Stomach (tissue), 8 donors: ENCODE measurements at regions not wholly inside any gene's neighbourhood (a gene's known extent, or its start where the extent isn't known, plus 50 kb on each side); places are given as distances from the start of the nearest gene placed in this dataset.

Experiments used
- DNase-seq, 2 donors: peaks; one replicate each; pipeline versions ENCODE4 v3.0.0 to v3.0.0-alpha.2; 2013 to 2019
- H3K27ac ChIP-seq, 5 donors: fragments of 200-600 bp in 4 of 5; sonication (generic) in 4 of 5; one replicate each; pipeline ENCODE4 v1.5.1; 2013 to 2019; ENCODE audit warnings: mild to moderate bottlenecking in 1 of 5, moderate library complexity in 1 of 5
- H3K27me3 ChIP-seq, 3 donors: fragments of 200-600 bp; sonication (generic); one replicate each; pipeline ENCODE4 v1.5.1; 2017 to 2019; ENCODE audit warnings: mixed run types in 1 of 3
- H3K36me3 ChIP-seq, 4 donors: fragments of 200-600 bp; sonication (generic); 1 replicate in 3 of 4; 2 replicates in 1 of 4; pipeline ENCODE4 v1.5.1; 2016 to 2019
- H3K4me1 ChIP-seq, 4 donors: fragments of 200-600 bp; sonication (generic); one replicate each; pipeline ENCODE4 v1.5.1; 2016 to 2019
- H3K4me3 ChIP-seq, 4 donors: fragments of 200-600 bp; sonication (generic) in 3 of 4; one replicate each; pipeline ENCODE4 v1.5.1; 2016 to 2019; ENCODE audit warnings: mild to moderate bottlenecking in 1 of 4
- H3K9me3 ChIP-seq, 4 donors: fragments of 200-600 bp; sonication (generic); one replicate each; pipeline ENCODE4 v1.5.1; 2016 to 2019
- EP300 ChIP-seq: sonication (generic); formaldehyde crosslinking; IDR thresholded peaks from one replicate; pipeline ENCODE4 v1.6.1; 2017; ENCODE audit warnings: antibody characterized with exemption
- POLR2A ChIP-seq, 4 donors: fragments of 450-650 bp; IDR thresholded peaks; one replicate each; pipeline ENCODE4 v1.6.1; 2016; ENCODE audit warnings: antibody characterized with exemption in 4 of 4, control low read depth in 2 of 4, mild to moderate bottlenecking in 1 of 4, moderate library complexity in 1 of 4
- POLR2AphosphoS5 ChIP-seq, 3 donors: sonication (generic); formaldehyde crosslinking; IDR thresholded peaks; one replicate each; pipeline ENCODE4 v1.6.1; 2016; ENCODE audit warnings: antibody characterized with exemption in 3 of 3
- WGBS, 5 donors: extraction: QIAGEN DNeasy Blood & Tissue Kit in 3 of 5; methylation state at CpG; one replicate each; pipeline versions ENCODE4 v1.1.5 to v1.1.7; 2013 to 2018; 5-methylcytosine and 5-hydroxymethylcytosine counted together
- intact Hi-C: fragments of 100-400 bp; cut with DNase I; formaldehyde crosslinking; loops from one replicate; pipeline ENCODE4 v1.15.1; 2023; ENCODE audit warnings: low total_unique reads
- TF ChIP-seq, protein P1 (sequence below), 7 experiments: fragments of 450-650 bp in 4 of 7; fragments of 200-600 bp in 3 of 7; sonication (generic) in 3 of 7; IDR thresholded peaks; one replicate each; pipeline ENCODE4 v1.5.1; 2016 to 2019; ENCODE audit warnings: antibody characterized with exemption in 7 of 7, control low read depth in 2 of 7, mild to moderate bottlenecking in 1 of 7
- donor health status: healthy with polysubstance abuse.
- donor health status: Bipolar disorder and iron deficiency.
- donor health status: healthy.

DNA sequence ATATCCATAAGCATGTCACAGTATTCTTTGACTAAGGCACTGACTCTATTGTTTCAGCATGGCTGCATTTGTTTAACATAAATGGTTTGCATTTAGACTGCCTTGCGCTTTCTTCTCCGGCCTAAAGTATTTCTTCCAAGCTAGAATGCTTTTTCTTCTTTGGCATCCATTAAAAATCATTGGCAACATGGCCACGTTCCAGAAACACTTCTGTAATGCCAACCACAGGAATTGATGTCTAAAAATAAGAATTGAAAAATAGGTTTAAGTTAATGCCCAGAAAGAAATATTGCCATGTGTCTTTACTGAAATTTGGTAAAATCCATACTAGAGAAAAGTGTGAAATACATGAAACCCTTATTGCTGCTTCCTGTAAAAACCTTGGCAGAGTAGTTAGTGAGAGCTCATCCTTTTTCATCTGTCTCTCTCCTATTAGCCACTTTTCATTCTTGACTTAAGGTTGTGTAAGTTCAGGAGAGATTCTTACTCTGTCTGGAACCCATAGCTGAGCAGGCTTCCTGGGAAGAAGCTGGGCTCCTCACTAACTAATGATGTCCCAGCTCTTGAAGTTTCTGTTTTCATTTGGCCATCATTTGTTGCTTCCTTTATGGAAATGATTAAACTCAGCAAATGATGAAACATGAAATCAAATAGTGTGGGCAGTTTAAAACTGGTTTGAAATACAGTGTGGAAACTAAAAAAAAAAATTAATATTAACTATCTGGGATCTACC is 58.2 kb upstream of the RPS23 start:
- H3K4me3 ChIP-seq: no peak overlapping the region
- no peaks in the 10 kb centered on the region for H3K36me3 ChIP-seq
- TF ChIP-seq POLR2AphosphoS5 (IDR thresholded peaks at IDR 0.05) (no peak), POLR2A (IDR thresholded peaks at IDR 0.05) (no peak), EP300 (no peak)
- TF ChIP-seq, protein P1, sequence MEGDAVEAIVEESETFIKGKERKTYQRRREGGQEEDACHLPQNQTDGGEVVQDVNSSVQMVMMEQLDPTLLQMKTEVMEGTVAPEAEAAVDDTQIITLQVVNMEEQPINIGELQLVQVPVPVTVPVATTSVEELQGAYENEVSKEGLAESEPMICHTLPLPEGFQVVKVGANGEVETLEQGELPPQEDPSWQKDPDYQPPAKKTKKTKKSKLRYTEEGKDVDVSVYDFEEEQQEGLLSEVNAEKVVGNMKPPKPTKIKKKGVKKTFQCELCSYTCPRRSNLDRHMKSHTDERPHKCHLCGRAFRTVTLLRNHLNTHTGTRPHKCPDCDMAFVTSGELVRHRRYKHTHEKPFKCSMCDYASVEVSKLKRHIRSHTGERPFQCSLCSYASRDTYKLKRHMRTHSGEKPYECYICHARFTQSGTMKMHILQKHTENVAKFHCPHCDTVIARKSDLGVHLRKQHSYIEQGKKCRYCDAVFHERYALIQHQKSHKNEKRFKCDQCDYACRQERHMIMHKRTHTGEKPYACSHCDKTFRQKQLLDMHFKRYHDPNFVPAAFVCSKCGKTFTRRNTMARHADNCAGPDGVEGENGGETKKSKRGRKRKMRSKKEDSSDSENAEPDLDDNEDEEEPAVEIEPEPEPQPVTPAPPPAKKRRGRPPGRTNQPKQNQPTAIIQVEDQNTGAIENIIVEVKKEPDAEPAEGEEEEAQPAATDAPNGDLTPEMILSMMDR (IDR thresholded peaks at IDR 0.05): no peak
- no peaks in the 10 kb centered on the region for H3K27me3 ChIP-seq
- no peak overlapping the region for H3K27ac ChIP-seq
- DNase-seq: no peak
- peaks cover 0 to 16% (median 3%) of the 10 kb centered on the region in 4 donors for H3K4me1 ChIP-seq
- intact Hi-C loops: no loop called here
- 84 to 96% (median 92%) methylated on average over 3 of the region's 3 CpGs for WGBS, 5 donors
- no peaks in the 10 kb centered on the region for H3K9me3 ChIP-seq

DNA sequence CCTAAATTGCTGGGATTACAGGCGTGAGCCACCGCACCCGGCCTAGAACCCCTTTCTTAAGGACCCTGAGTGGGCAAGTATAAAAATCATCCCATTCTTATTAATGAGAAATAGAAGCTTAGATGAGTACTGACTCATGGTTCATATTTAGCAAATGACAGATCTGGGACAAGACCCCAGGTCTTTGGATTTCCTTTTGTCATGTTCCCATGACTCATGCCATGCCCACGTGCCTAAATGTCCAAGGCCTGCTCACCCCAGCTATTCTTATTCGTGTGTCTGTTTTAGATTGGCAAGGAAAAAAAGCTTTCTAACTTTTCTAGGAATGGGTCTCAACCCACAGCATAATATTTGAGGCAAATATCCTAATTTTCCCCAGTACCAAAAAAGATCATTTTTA is 57.7 kb upstream of the RPS23 start:
- peak overlapping the region in 2 of 5 donors; percentile 2 to 7 for H3K27ac ChIP-seq
- TF ChIP-seq, protein P1 (IDR thresholded peaks at IDR 0.05): no peak
- TF ChIP-seq POLR2A (IDR thresholded peaks at IDR 0.05) (no peak), EP300 (no peak), POLR2AphosphoS5 (IDR thresholded peaks at IDR 0.05) (no peak)
- intact Hi-C loops: no loop called here

GRCh38 chr5:82334856-82335255 is 56.7 kb upstream of the RPS23 start:
- peak in 1 of 2 donors; percentile 26 for DNase-seq
- Histone ChIP-seq H3K27me3 (no peaks in the 10 kb centered on the region), H3K9me3 (no peaks in the 10 kb centered on the region), H3K27ac (peak overlapping the region in 2 of 5 donors; percentile 2 to 7), H3K4me3 (no peak overlapping the region), H3K36me3 (no peaks in the 10 kb centered on the region), H3K4me1 (peaks cover 0 to 16% (median 3%) of the 10 kb centered on the region in 4 donors)
- intact Hi-C loops: no loop called here
- TF ChIP-seq POLR2A (IDR thresholded peaks at IDR 0.05) (no peak), EP300 (no peak), POLR2AphosphoS5 (IDR thresholded peaks at IDR 0.05) (no peak)
- TF ChIP-seq, protein P1 (IDR thresholded peaks at IDR 0.05): no peak
- WGBS, 5 donors: 28 to 50% (median 35%) methylated on average over 4 of the region's 4 CpGs

More for the DNA sequence above, 57.7 kb upstream of the RPS23 start:
- DNase-seq: no peak
- Histone ChIP-seq H3K27me3 (no peaks in the 10 kb centered on the region), H3K4me1 (peaks cover 0 to 16% (median 3%) of the 10 kb centered on the region in 4 donors), H3K4me3 (no peak overlapping the region), H3K9me3 (no peaks in the 10 kb centered on the region), H3K36me3 (no peaks in the 10 kb centered on the region)
- 78 to 90% (median 86%) methylated on average over 5 of the region's 5 CpGs for WGBS, 5 donors

DNA sequence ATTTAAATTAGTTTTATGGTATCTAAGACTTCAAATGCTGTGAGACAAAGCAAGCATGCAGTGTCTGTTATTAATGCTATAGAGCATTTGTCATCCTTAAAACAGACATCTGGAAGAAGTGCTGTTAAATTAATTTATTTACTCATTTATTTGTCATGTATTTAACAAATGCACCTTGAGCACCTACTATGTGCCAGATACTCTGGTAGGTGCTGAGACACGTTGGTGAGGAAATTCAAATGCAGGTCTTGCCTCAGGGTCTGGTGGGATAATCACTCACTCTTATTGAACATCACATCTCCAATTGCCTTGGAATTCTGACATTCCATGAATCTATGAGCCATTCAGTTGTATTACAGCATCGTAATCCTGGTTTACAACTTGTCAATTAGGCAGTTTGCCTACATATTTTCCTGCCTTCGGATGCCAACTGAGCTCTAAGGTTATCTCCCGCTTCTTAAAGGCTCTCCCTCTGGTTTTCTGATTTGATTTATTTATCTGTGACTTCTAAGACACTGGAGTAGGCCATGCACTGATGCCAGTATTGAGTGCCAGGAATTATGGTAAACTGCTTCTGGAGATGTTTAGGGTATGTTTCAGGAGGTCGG is 56.0 kb upstream of the RPS23 start:
- no peaks in the 10 kb centered on the region for H3K27me3 ChIP-seq
- no peak for DNase-seq
- H3K4me3 ChIP-seq: no peak overlapping the region
- no peaks in the 10 kb centered on the region for H3K9me3 ChIP-seq
- TF ChIP-seq POLR2AphosphoS5 (IDR thresholded peaks at IDR 0.05) (no peak), POLR2A (IDR thresholded peaks at IDR 0.05) (no peak), EP300 (no peak)
- TF ChIP-seq, protein P1 (IDR thresholded peaks at IDR 0.05): no peak
- 60 to 72% (median 68%) methylated on average over 5 of the region's 5 CpGs for WGBS, 5 donors
- intact Hi-C loops: no loop called here
- no peaks in the 10 kb centered on the region for H3K36me3 ChIP-seq
- peak overlapping the region in 1 of 5 donors; percentile 2 for H3K27ac ChIP-seq
- H3K4me1 ChIP-seq: peaks cover 0 to 16% (median 3%) of the 10 kb centered on the region in 4 donors
